ENCODE measurements at regions not wholly inside any gene's neighbourhood (a gene's known extent, or its start where the extent isn't known, plus 50 kb on each side); places are given as distances from the start of the nearest gene placed in this dataset.

- no peak for TF ChIP-seq CHD7 (IDR thresholded peaks at IDR 0.05; ENCODE audit: insufficient replicate concordance, low read length)
- TF ChIP-seq TBP (IDR thresholded peaks at IDR 0.05; ENCODE audit: low read depth, low read length) = no peak
- no peak for TF ChIP-seq USF2 (IDR thresholded peaks at IDR 0.05; ENCODE audit: low read length)
- no peak for TF ChIP-seq CTCF (IDR thresholded peaks at IDR 0.05; ENCODE audit: control extremely low read depth in 1 of 3, insufficient read depth in 1 of 3, low read depth in 1 of 3, low read length in 3 of 3)
- no peak for TF ChIP-seq FOSL1 (IDR thresholded peaks at IDR 0.05; ENCODE audit: insufficient read depth, low read depth, low read length)
- TF ChIP-seq CTBP2 (IDR thresholded peaks at IDR 0.05; ENCODE audit: borderline replicate concordance, insufficient read depth, insufficient read length, low read length) = no peak
- TF ChIP-seq TCF12 (IDR thresholded peaks at IDR 0.05; ENCODE audit: low read depth, low read length) = no peak
- TF ChIP-seq HDAC2 (IDR thresholded peaks at IDR 0.05; ENCODE audit: borderline replicate concordance in 1 of 2, low read depth in 2 of 2, low read length in 2 of 2) = no peak
Measured at GRCh38 chr3:40968666-40969065, 230.6 kb upstream of the CTNNB1 start (continued).
